H1 (cell line): ENCODE measurements at regions not wholly inside any gene's neighbourhood (a gene's known extent, or its start where the extent isn't known, plus 50 kb on each side); places are given as distances from the start of the nearest gene placed in this dataset.
"Not testable (repeated sequence)": the region's sequence is repeated elsewhere in the genome, so short reads cannot be mapped to it uniquely, and the experiment has no call there.

Experiments
- CTCF ChIA-PET: fragments of 300-600 bp; sonication (Branson Sonifier 250); formaldehyde crosslinking; loops from one replicate; lab custom pipeline; 2021; ENCODE audit not compliant: partially characterized antibody; lab: Charles Lee
- POLR2A ChIA-PET: fragments of 300-600 bp; sonication (Branson Sonifier 250); formaldehyde crosslinking; loops from one replicate; lab custom pipeline; 2021; ENCODE audit warnings: inconsistent platforms; ENCODE audit not compliant: partially characterized antibody; lab: Charles Lee
- DNase-seq, 2 experiments: peaks; one replicate each; pipeline versions ENCODE4 v3.0.0 to v3.0.0-alpha.2; 2010 to 2022; ENCODE audit warnings: low spot score in 2 of 2, low read depth in 1 of 2, mixed read lengths in 1 of 2
- FAIRE-seq: peaks from 2 replicates; lab custom pipeline; 2011; peaks lifted over from hg19 to GRCh38; lab: Jason Lieb, UNC
- H2AFZ ChIP-seq: 2 replicates; pipeline ENCODE4 v1.8.1; 2012; ENCODE audit warnings: low read length, inconsistent platforms
- H2AK5ac ChIP-seq: 2 replicates; pipeline ENCODE4 v1.6.1; 2013; ENCODE audit warnings: low read depth, low read length
- H2BK120ac ChIP-seq: replicated peaks from 2 replicates; pipeline ENCODE3; 2013; ENCODE audit warnings: low read depth, low read length, inconsistent platforms
- H2BK12ac ChIP-seq: 2 replicates; pipeline ENCODE4 v1.6.1; 2013; ENCODE audit warnings: low read depth, low read length
- H2BK15ac ChIP-seq: 2 replicates; pipeline ENCODE4 v1.6.1; 2013; ENCODE audit warnings: low read length
- H2BK20ac ChIP-seq: 2 replicates; pipeline ENCODE4 v1.6.1; 2013; ENCODE audit warnings: low read length
- H2BK5ac ChIP-seq: 2 replicates; pipeline ENCODE4 v1.6.1; 2013; ENCODE audit warnings: low read depth, low read length
- H3K14ac ChIP-seq: 2 replicates; pipeline ENCODE4 v1.6.1; 2013; ENCODE audit warnings: inconsistent platforms; ENCODE audit not compliant: insufficient read length
- H3K18ac ChIP-seq: 2 replicates; pipeline ENCODE4 v1.6.1; 2013; ENCODE audit warnings: low read length; ENCODE audit errors: extremely low read depth
- H3K23ac ChIP-seq: 2 replicates; pipeline ENCODE4 v1.6.1; 2013; ENCODE audit warnings: inconsistent platforms; ENCODE audit not compliant: insufficient read length
- H3K23me2 ChIP-seq: 2 replicates; pipeline ENCODE4 v1.6.1; 2013; ENCODE audit warnings: low read depth, low read length
- H3K27ac ChIP-seq: 2 replicates; pipeline ENCODE4 v1.6.1; 2011; ENCODE audit warnings: low read depth, low read length, inconsistent platforms
- H3K27me3 ChIP-seq, 4 experiments: replicated peaks in 1 of 4; 1 replicate in 1 of 4; 2 replicates in 3 of 4; pipeline versions ENCODE4 v1.6.1 to v1.8.1; 2011 to 2013; ENCODE audit warnings: low read length in 3 of 4, mild to moderate bottlenecking in 3 of 4, inconsistent platforms in 2 of 4, mixed read lengths in 2 of 4, moderate library complexity in 1 of 4; ENCODE audit not compliant: control insufficient read depth in 3 of 4, insufficient read depth in 3 of 4; ENCODE audit errors: extremely low read depth in 1 of 4
- H3K36me3 ChIP-seq, 4 experiments: 2 replicates each; pipeline versions ENCODE4 v1.6.1 to v1.8.1; 2011 to 2013; ENCODE audit warnings: mild to moderate bottlenecking in 4 of 4, low read length in 3 of 4, moderate library complexity in 2 of 4, control low read depth in 1 of 4, inconsistent platforms in 1 of 4; ENCODE audit not compliant: insufficient read depth in 4 of 4, control insufficient read depth in 2 of 4
- H3K4ac ChIP-seq: replicated peaks from 2 replicates; pipeline ENCODE3; 2013; ENCODE audit warnings: low read length, low read depth, mixed read lengths, inconsistent platforms; ENCODE audit not compliant: insufficient read length
- H3K4me1 ChIP-seq, 4 experiments: replicated peaks in 1 of 4; 1 replicate in 1 of 4; 2 replicates in 3 of 4; pipeline versions ENCODE4 v1.6.1 to v1.8.1; 2011 to 2013; ENCODE audit warnings: low read length in 3 of 4, inconsistent platforms in 2 of 4, mixed read lengths in 1 of 4; ENCODE audit not compliant: insufficient read depth in 4 of 4, control insufficient read depth in 3 of 4
- H3K4me2 ChIP-seq, 2 experiments: 2 replicates each; pipeline versions ENCODE4 v1.6.1 to v1.8.1; 2011 to 2013; ENCODE audit warnings: low read depth in 2 of 2, low read length in 2 of 2, control low read depth in 1 of 2, inconsistent platforms in 1 of 2, mild to moderate bottlenecking in 1 of 2; ENCODE audit not compliant: insufficient read depth in 1 of 2
- H3K4me3 ChIP-seq, 4 experiments: fragments of 200-600, 300-600 bp in 1 of 4; sonication (generic), shearing (Covaris generic), sonication (Bioruptor Twin) in 1 of 4; 2 replicates each; pipeline versions ENCODE4 v1.5.1 to v1.8.1; 2011 to 2016; ENCODE audit warnings: low read length in 4 of 4, low read depth in 3 of 4, control low read depth in 2 of 4, inconsistent platforms in 2 of 4, mild to moderate bottlenecking in 2 of 4, mixed read lengths in 1 of 4, moderate library complexity in 1 of 4; ENCODE audit not compliant: insufficient read depth in 2 of 4; ENCODE audit errors: extremely low read depth in 1 of 4
- H3K56ac ChIP-seq: replicated peaks from 2 replicates; pipeline ENCODE3; 2013; ENCODE audit warnings: low read depth, mild to moderate bottlenecking, mixed read lengths, low read length, inconsistent platforms; ENCODE audit not compliant: insufficient read length
- H3K79me1 ChIP-seq: 2 replicates; pipeline ENCODE4 v1.6.1; 2013; ENCODE audit warnings: low read depth, low read length, control low read depth
- H3K79me2 ChIP-seq, 2 experiments: 2 replicates each; pipeline versions ENCODE4 v1.6.1 to v1.8.1; 2012 to 2013; ENCODE audit warnings: low read length in 2 of 2, mild to moderate bottlenecking in 2 of 2, inconsistent platforms in 1 of 2; ENCODE audit not compliant: insufficient read depth in 2 of 2, control insufficient read depth in 1 of 2
- H3K9ac ChIP-seq, 4 experiments: replicated peaks in 1 of 4; 1 replicate in 1 of 4; 2 replicates in 3 of 4; pipeline versions ENCODE4 v1.6.1 to v1.8.1; 2011 to 2013; ENCODE audit warnings: low read depth in 3 of 4, low read length in 3 of 4, control low read depth in 2 of 4, mild to moderate bottlenecking in 2 of 4, moderate library complexity in 2 of 4, inconsistent platforms in 1 of 4; ENCODE audit errors: extremely low read depth in 1 of 4
- H3K9me3 ChIP-seq, 2 experiments: 2 replicates each; pipeline versions ENCODE4 v1.6.1 to v1.8.1; 2012 to 2013; ENCODE audit warnings: mild to moderate bottlenecking in 2 of 2, moderate library complexity in 2 of 2, control low read depth in 1 of 2, inconsistent platforms in 1 of 2, low read depth in 1 of 2, low read length in 1 of 2, mixed read lengths in 1 of 2; ENCODE audit not compliant: insufficient read depth in 2 of 2
- H4K20me1 ChIP-seq, 2 experiments: replicated peaks in 1 of 2; 2 replicates each; pipeline versions ENCODE3 to v1.8.1; 2011 to 2013; ENCODE audit warnings: inconsistent platforms in 2 of 2, low read length in 2 of 2, mild to moderate bottlenecking in 1 of 2; ENCODE audit not compliant: insufficient read depth in 2 of 2, control insufficient read depth in 1 of 2
- H4K5ac ChIP-seq: 2 replicates; pipeline ENCODE4 v1.6.1; 2013; ENCODE audit warnings: low read length, low read depth, mixed read lengths, inconsistent platforms; ENCODE audit not compliant: insufficient read length
- H4K8ac ChIP-seq: 2 replicates; pipeline ENCODE4 v1.8.0; 2013; ENCODE audit warnings: mild to moderate bottlenecking, moderate library complexity, low read length, inconsistent platforms; ENCODE audit not compliant: insufficient read depth; ENCODE audit errors: extremely low read depth
- H4K91ac ChIP-seq: replicated peaks from 2 replicates; pipeline ENCODE3; 2013; ENCODE audit warnings: low read length, mixed read lengths, inconsistent platforms; ENCODE audit not compliant: insufficient read length
- WGBS, 2 experiments: shearing (Covaris generic) in 1 of 2; methylation state at CpG; one replicate each; pipeline versions ENCODE4 v1.1.6 to v1.1.7; 2013 to 2015; ENCODE audit warnings: low lambda C conversion rate in 2 of 2, mixed read lengths in 2 of 2, inconsistent platforms in 1 of 2, low coverage in 1 of 2, missing lambda C conversion rate in 1 of 2; ENCODE audit not compliant: insufficient replicate concordance in 2 of 2, insufficient coverage in 1 of 2, insufficient read length in 1 of 2; ENCODE audit errors: extremely low coverage in 1 of 2, missing lambda C conversion rate in 1 of 2; 5-methylcytosine and 5-hydroxymethylcytosine counted together

GRCh38 chr22:16730894-16731293 lies 94.3 kb downstream of the XKR3 start:
- not testable (repeated sequence) for H3K4me2 ChIP-seq

GRCh38 chr22:16727491-16727890 lies 97.7 kb downstream of the XKR3 start:
- H3K23me2 ChIP-seq, H2BK120ac ChIP-seq, H3K14ac ChIP-seq, H3K79me1 ChIP-seq, H3K9ac ChIP-seq, H4K5ac ChIP-seq, H3K4me2 ChIP-seq, DNase-seq, H2AFZ ChIP-seq, H2BK15ac ChIP-seq, POLR2A ChIA-PET, H2BK20ac ChIP-seq, H2AK5ac ChIP-seq, H4K8ac ChIP-seq, H3K4me1 ChIP-seq, H3K18ac ChIP-seq, H4K91ac ChIP-seq, H3K23ac ChIP-seq, FAIRE-seq, H2BK5ac ChIP-seq, H3K36me3 ChIP-seq, H3K4me3 ChIP-seq, H3K27ac ChIP-seq, H3K27me3 ChIP-seq, H3K79me2 ChIP-seq, H4K20me1 ChIP-seq, H3K4ac ChIP-seq, H3K56ac ChIP-seq, CTCF ChIA-PET, H2BK12ac ChIP-seq: not testable (repeated sequence)
- WGBS, 2 experiments, result 0% methylated on average over 1 of the region's 1 CpG; no CpG with 5 or more reads in 1 of the 2 experiments
- H3K9me3 ChIP-seq, result peaks cover 16 to 19% of the 10 kb centered on the region in 2 experiments; a peak in 3 of 4 replicates

More at GRCh38 chr22:16730894-16731293, 94.3 kb downstream of the XKR3 start:
- H2AK5ac ChIP-seq, FAIRE-seq, H3K23ac ChIP-seq, H3K56ac ChIP-seq, H4K20me1 ChIP-seq, H2BK120ac ChIP-seq, H3K4ac ChIP-seq, H3K23me2 ChIP-seq, H2BK12ac ChIP-seq, H4K5ac ChIP-seq, DNase-seq, H3K4me1 ChIP-seq, POLR2A ChIA-PET, H4K8ac ChIP-seq, H3K14ac ChIP-seq, H2BK15ac ChIP-seq, CTCF ChIA-PET, H3K4me3 ChIP-seq, H3K36me3 ChIP-seq, H3K18ac ChIP-seq, H3K27ac ChIP-seq, H3K79me2 ChIP-seq, H4K91ac ChIP-seq, H2BK20ac ChIP-seq, H2BK5ac ChIP-seq, H2AFZ ChIP-seq, H3K79me1 ChIP-seq, H3K9ac ChIP-seq, H3K27me3 ChIP-seq: not testable (repeated sequence)
- H3K9me3 ChIP-seq, result peaks cover 20 to 22% of the 10 kb centered on the region in 2 experiments
- 80% methylated on average over 4 of the region's 4 CpGs; no CpG with 5 or more reads in 1 of the 2 experiments for WGBS, 2 experiments
